Thyroid gland (tissue), 4 donors: ENCODE measurements at regions not wholly inside any gene's neighbourhood (a gene's known extent, or its start where the extent isn't known, plus 50 kb on each side); places are given as distances from the start of the nearest gene placed in this dataset.
"Not testable (repeated sequence)": the region's sequence is repeated elsewhere in the genome, so short reads cannot be mapped to it uniquely, and the experiment has no call there.

Source experiments
- DNase-seq, 2 donors: peaks; one replicate each; pipeline ENCODE4 v3.0.0-alpha.2; 2019
- H3K27ac ChIP-seq, 3 donors: fragments of 200-600 bp; sonication (generic); 1 replicate in 2 of 3; 2 replicates in 1 of 3; pipeline ENCODE4 v1.5.1; 2016 to 2019; ENCODE audit warnings: mild to moderate bottlenecking in 1 of 3, moderate library complexity in 1 of 3
- H3K27me3 ChIP-seq: fragments of 200-600 bp; sonication (generic); one replicate; pipeline ENCODE4 v1.5.1; 2019
- H3K36me3 ChIP-seq, 2 donors: fragments of 200-600 bp; sonication (generic); one replicate each; pipeline ENCODE4 v1.5.1; 2016 to 2019
- H3K4me1 ChIP-seq, 2 donors: fragments of 200-600 bp; sonication (generic); one replicate each; pipeline ENCODE4 v1.5.1; 2017 to 2019
- H3K4me3 ChIP-seq, 3 donors: fragments of 200-600 bp; sonication (generic); replicated peaks in 1 of 3; 1 replicate in 2 of 3; 2 replicates in 1 of 3; pipeline ENCODE4 v1.5.1; 2016; ENCODE audit warnings: mild to moderate bottlenecking in 1 of 3
- H3K9me3 ChIP-seq: fragments of 200-600 bp; sonication (generic); one replicate; pipeline ENCODE4 v1.5.1; 2017
- CTCF ChIP-seq, 6 experiments: fragments of 200-600 bp in 3 of 6; fragments of 450-650 bp in 3 of 6; sonication (generic) in 3 of 6; IDR thresholded peaks; one replicate each; pipeline ENCODE4 v1.5.1; 2016 to 2019; ENCODE audit warnings: antibody characterized with exemption in 6 of 6, mild to moderate bottlenecking in 2 of 6, inconsistent platforms in 1 of 6, moderate library complexity in 1 of 6
- POLR2A ChIP-seq, 2 donors: fragments of 450-650 bp; IDR thresholded peaks; one replicate each; pipeline ENCODE4 v1.6.1; 2017; ENCODE audit warnings: antibody characterized with exemption in 2 of 2, mild to moderate bottlenecking in 2 of 2, moderate library complexity in 1 of 2
- WGBS, 2 donors: methylation state at CpG; one replicate each; pipeline ENCODE4 v1.1.5; 2017; 5-methylcytosine and 5-hydroxymethylcytosine counted together
- intact Hi-C: fragments of 100-400 bp; cut with DNase I; formaldehyde crosslinking; loops from one replicate; pipeline ENCODE4 v1.15.1; 2023

GRCh38 chr6:86440608-86441007, 496.7 kb upstream of the HTR1E start:
- no peaks in the 10 kb centered on the region for H3K9me3 ChIP-seq
- no peak for DNase-seq
- intact Hi-C loops, result no loop called here
- TF ChIP-seq POLR2A (IDR thresholded peaks at IDR 0.05) (no peak), CTCF (IDR thresholded peaks at IDR 0.05) (no peak)
- H3K27ac ChIP-seq, result no peak overlapping the region
- H3K36me3 ChIP-seq, result no peaks in the 10 kb centered on the region
- H3K4me1 ChIP-seq, result peaks cover 0 to 7% of the 10 kb centered on the region in 2 donors
- H3K27me3 ChIP-seq, result no peaks in the 10 kb centered on the region
- no peak overlapping the region for H3K4me3 ChIP-seq

- H3K27me3 ChIP-seq, result no peaks in the 10 kb centered on the region
- peaks cover 0 to 5% of the 10 kb centered on the region in 2 donors for H3K4me1 ChIP-seq
- WGBS, 2 donors, result 79 to 100% methylated on average over 1 of the region's 1 CpG
- intact Hi-C loops, result no loop called here
- H3K27ac ChIP-seq, result no peak overlapping the region
- DNase-seq, result no peak
- H3K36me3 ChIP-seq, result no peaks in the 10 kb centered on the region
- no peak overlapping the region for H3K4me3 ChIP-seq
- H3K9me3 ChIP-seq, result no peaks in the 10 kb centered on the region
- TF ChIP-seq CTCF (IDR thresholded peaks at IDR 0.05) (no peak), POLR2A (IDR thresholded peaks at IDR 0.05) (no peak)
Observed at GRCh38 chr6:86423571-86423970, 513.8 kb upstream of the HTR1E start.

- no peak overlapping the region for H3K27ac ChIP-seq
- 92 to 96% methylated on average over 2 of the region's 2 CpGs for WGBS, 2 donors
- TF ChIP-seq POLR2A (IDR thresholded peaks at IDR 0.05) (no peak), CTCF (IDR thresholded peaks at IDR 0.05) (no peak)
- intact Hi-C loops, result no loop called here
- H3K27me3 ChIP-seq, result no peaks in the 10 kb centered on the region
- H3K36me3 ChIP-seq, result no peaks in the 10 kb centered on the region
- no peaks in the 10 kb centered on the region for H3K4me1 ChIP-seq
- no peak for DNase-seq
- H3K4me3 ChIP-seq, result no peak overlapping the region
- no peaks in the 10 kb centered on the region for H3K9me3 ChIP-seq
Observed at GRCh38 chr6:86412057-86412456, 525.3 kb upstream of the HTR1E start.

GRCh38 chr6:86407128-86407527, 530.2 kb upstream of the HTR1E start:
- Histone ChIP-seq H3K27me3 (no peaks in the 10 kb centered on the region), H3K36me3 (no peaks in the 10 kb centered on the region), H3K9me3 (no peaks in the 10 kb centered on the region), H3K4me1 (no peaks in the 10 kb centered on the region), H3K27ac (no peak overlapping the region), H3K4me3 (no peak overlapping the region)
- no peak for DNase-seq
- TF ChIP-seq CTCF (IDR thresholded peaks at IDR 0.05), result no peak
- TF ChIP-seq POLR2A (IDR thresholded peaks at IDR 0.05), result no peak
- 70 to 79% methylated on average over 2 of the region's 2 CpGs for WGBS, 2 donors
- intact Hi-C loops, result no loop called here

GRCh38 chr6:86392850-86393249, 544.5 kb upstream of the HTR1E start:
- DNase-seq, H3K4me1 ChIP-seq, H3K27ac ChIP-seq, intact Hi-C loops, H3K27me3 ChIP-seq, H3K9me3 ChIP-seq, H3K4me3 ChIP-seq, H3K36me3 ChIP-seq: not testable (repeated sequence)
- 70 to 75% methylated on average over 3 of the region's 3 CpGs for WGBS, 2 donors

GRCh38 chr6:86380571-86381125, 556.7 kb upstream of the HTR1E start:
- Histone ChIP-seq H3K9me3 (no peaks in the 10 kb centered on the region), H3K27ac (no peak overlapping the region), H3K4me3 (no peak overlapping the region), H3K36me3 (no peaks in the 10 kb centered on the region), H3K4me1 (no peaks in the 10 kb centered on the region), H3K27me3 (no peaks in the 10 kb centered on the region)
- DNase-seq, result no peak
- intact Hi-C loops, result no loop called here
- TF ChIP-seq CTCF (IDR thresholded peaks at IDR 0.05), result no peak
- TF ChIP-seq POLR2A (IDR thresholded peaks at IDR 0.05), result no peak
- 90 to 98% methylated on average over 3 of the region's 3 CpGs for WGBS, 2 donors
